Ecto neural progenitor cell (in vitro differentiated cells): ENCODE measurements at regions not wholly inside any gene's neighbourhood (a gene's known extent, or its start where the extent isn't known, plus 50 kb on each side); places are given as distances from the start of the nearest gene placed in this dataset.
"Not testable (repeated sequence)": the region's sequence is repeated elsewhere in the genome, so short reads cannot be mapped to it uniquely, and the experiment has no call there.

ENCODE experiments used
- DNase-seq: peaks from one replicate; pipeline ENCODE4 v3.0.0-alpha.2; 2018; ENCODE audit warnings: low spot score

DNA sequence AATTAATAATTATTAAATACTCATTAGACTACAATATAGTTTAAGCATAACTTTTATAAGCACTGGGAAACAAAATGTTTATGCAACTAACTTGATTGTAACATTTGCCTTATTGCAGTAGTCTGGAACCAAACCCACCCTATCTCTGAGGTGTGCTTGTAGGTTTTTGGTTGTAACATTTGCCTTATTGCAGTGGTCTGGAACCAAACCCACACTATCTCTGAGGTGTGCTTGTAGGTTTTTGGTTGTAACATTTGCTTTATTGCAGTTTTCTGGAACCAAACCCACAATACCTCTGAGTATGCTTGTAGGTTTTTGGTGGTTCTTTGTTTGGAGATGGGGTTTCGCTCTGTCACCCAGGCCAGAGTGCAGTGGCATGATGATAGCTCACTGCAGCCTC lies 1376.4 kb upstream of the DEFB115 start:
- not testable (repeated sequence) for DNase-seq

DNA sequence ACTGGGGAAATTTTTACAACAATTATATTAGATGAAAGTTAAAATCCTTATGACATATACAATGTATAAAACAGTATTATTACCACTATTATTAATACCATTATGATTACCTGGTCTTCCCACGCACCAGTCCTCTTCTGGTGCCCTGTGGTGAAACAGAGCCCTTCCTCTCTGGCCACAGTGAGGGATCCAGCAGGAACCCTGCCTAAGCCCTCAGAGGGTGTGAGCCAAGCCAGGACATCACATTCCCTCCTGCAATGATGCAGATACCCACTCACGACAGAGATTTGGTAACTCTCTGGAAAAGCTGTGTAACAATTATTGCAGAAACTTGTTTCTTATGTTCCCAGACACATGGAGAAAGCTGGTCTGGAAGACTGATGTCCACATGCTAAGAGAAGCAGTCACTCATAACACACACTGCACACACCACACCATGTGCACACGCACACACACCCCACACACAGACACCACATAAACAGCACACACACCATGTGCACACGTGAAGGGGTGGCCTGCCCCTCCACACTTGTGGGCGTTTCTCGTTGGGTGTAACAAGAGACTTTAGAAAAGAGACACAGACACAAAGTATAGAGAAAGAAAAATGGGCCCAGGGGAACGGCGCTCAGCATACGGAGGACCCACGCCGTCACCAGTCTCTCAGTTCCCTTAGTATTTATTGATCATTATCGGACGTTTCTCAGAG lies 1373.8 kb upstream of the DEFB115 start:
- not testable (repeated sequence) for DNase-seq

DNA sequence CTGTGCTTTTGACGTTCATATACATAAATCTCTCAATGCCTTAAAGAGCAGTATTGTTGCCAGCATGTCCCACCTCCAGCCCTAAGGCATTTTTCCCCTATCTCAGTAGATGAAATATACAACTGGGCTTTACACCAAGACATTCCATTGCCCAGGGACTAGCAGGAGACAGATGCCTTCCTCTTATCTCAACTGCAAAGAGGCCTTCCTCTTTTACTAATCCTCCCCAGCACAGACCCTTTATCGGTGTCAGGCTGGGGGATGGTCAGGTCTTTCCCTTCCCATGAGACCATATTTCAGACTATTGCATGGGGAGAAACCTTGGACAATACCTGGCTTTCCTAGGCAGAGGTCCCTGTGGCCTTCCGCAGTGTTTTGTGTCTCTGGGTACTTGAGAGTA lies 1373.1 kb upstream of the DEFB115 start:
- DNase-seq, result not testable (repeated sequence)

DNA sequence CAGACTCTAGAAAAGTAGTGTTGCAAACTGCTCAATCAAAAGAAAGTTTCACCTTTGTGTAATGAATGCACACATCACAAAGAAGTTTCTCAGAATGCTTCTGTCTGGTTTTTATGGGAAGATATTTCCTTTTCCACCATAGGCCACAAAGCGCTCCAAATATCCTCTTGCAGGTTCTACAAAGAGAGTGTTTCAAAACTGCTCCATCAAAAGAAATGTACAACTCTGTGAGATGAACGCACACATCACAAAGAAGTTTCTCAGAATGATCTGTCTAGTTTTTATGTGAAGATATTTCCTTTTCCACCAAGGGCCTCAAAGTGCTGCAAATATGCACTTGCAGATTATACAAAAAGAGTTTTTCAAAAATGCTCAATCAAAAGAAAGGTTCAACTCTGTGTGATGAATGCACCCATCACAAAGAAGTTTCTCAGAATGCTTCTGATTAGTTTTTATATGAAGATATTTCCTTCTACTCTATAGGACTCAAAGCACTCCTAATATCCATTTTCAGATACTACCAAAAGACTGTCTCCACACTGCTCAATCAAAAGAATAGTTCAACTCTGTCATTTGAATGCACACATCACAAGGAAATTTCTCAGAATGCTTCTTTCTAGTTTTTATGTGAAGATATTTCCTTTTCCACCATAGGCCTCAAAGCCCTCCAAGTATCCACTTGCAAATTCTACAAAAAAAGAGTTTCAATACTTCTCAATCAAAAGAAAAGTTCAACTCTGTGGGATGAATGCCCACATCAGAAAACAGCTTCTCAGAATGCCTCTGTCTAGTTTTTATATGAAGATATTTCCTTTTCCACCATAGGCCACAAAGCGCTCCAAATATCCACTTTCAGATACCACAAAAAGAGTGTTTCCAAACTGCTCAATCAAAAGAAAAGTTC lies 1371.9 kb upstream of the DEFB115 start:
- not testable (repeated sequence) for DNase-seq

DNA sequence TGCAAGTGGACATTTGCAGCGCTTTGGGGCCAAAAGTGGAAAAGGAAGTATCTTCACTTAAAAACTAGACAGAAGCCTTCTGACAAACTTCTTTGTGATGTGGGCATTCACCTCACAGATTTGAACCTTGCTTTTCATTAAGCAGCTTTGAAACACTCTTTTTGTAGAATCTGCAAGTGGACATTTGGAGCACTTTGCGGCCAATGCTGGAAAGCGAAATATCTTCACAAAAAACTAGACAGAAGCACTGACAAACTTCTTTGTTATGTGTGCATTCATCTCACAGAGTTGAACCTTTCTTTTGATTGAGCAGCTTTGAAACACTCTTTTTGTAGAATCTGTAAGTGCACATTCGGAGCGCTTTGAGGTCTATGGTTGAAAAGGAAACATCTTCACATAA lies 1365.9 kb upstream of the DEFB115 start:
- DNase-seq, result not testable (repeated sequence)
